ENCODE measurements at regions not wholly inside any gene's neighbourhood (a gene's known extent, or its start where the extent isn't known, plus 50 kb on each side); places are given as distances from the start of the nearest gene placed in this dataset.

- Histone ChIP-seq H3K9me2 (ENCODE audit: insufficient read depth, low read length) (no peaks in the 10 kb centered on the region), H3K79me2 (ENCODE audit: insufficient read depth, low read depth, low read length) (no peaks in the 10 kb centered on the region), H4K20me1 (ENCODE audit: insufficient read depth, low read length) (no peaks in the 10 kb centered on the region), H3K4me3 (ENCODE audit: low read depth, low read length, poor library complexity, severe bottlenecking) (no peak overlapping the region), H3K36me3 (ENCODE audit: insufficient read depth, low read length) (no peaks in the 10 kb centered on the region), H3K4me1 (ENCODE audit: insufficient read depth, low read length, poor library complexity, severe bottlenecking) (no peaks in the 10 kb centered on the region), H2AFZ (ENCODE audit: low read length) (no peak overlapping the region), H3K4me2 (ENCODE audit: low read length) (no peak overlapping the region), H3K27ac (ENCODE audit: low read depth, low read length, poor library complexity, severe bottlenecking) (no peak overlapping the region), H3K9me3 (ENCODE audit: low read length) (no peaks in the 10 kb centered on the region)
- no TSS peak for BruUV-seq (replicated peaks)
- TF ChIP-seq CTCF (conservative IDR thresholded peaks at IDR 0.05; ENCODE audit: low read length) = no peak
- TF ChIP-seq EZH2phosphoT487 (IDR thresholded peaks at IDR 0.05; ENCODE audit: borderline replicate concordance, low read depth, low read length) = no peak
- ChIA-PET CTCF (ENCODE audit: unreplicated experiment) (no interaction called here), POLR2A (no interaction called here)
- intact Hi-C loops (cut with micrococcal nuclease; ENCODE audit: unreplicated experiment) = no loop called here
- DNase-seq (ENCODE audit: low spot score) = no peak
Measured at GRCh38 chr18:53629337-53629736, 595.1 kb downstream of the MBD2 start.

GRCh38 chr18:53625997-53626599, 598.4 kb downstream of the MBD2 start:
- no TSS peak for BruUV-seq (replicated peaks)
- Histone ChIP-seq H3K4me1 (ENCODE audit: insufficient read depth, low read length, poor library complexity, severe bottlenecking) (no peaks in the 10 kb centered on the region), H3K4me2 (ENCODE audit: low read length) (no peak overlapping the region), H3K4me3 (ENCODE audit: low read depth, low read length, poor library complexity, severe bottlenecking) (no peak overlapping the region), H3K36me3 (ENCODE audit: insufficient read depth, low read length) (no peaks in the 10 kb centered on the region), H3K27ac (ENCODE audit: low read depth, low read length, poor library complexity, severe bottlenecking) (no peak overlapping the region), H4K20me1 (ENCODE audit: insufficient read depth, low read length) (no peaks in the 10 kb centered on the region), H3K9me2 (ENCODE audit: insufficient read depth, low read length) (no peaks in the 10 kb centered on the region), H3K9me3 (ENCODE audit: low read length) (no peaks in the 10 kb centered on the region), H3K79me2 (ENCODE audit: insufficient read depth, low read depth, low read length) (no peaks in the 10 kb centered on the region), H2AFZ (ENCODE audit: low read length) (no peak overlapping the region)
- ChIA-PET POLR2A (no interaction called here), CTCF (ENCODE audit: unreplicated experiment) (no interaction called here)
- intact Hi-C loops (cut with micrococcal nuclease; ENCODE audit: unreplicated experiment) = no loop called here
- DNase-seq (ENCODE audit: low spot score) = no peak
- TF ChIP-seq EZH2phosphoT487 (IDR thresholded peaks at IDR 0.05; ENCODE audit: borderline replicate concordance, low read depth, low read length) (no peak), CTCF (conservative IDR thresholded peaks at IDR 0.05; ENCODE audit: low read length) (no peak)

- POLR2A ChIA-PET = no interaction called here
- Histone ChIP-seq H2AFZ (ENCODE audit: low read length) (no peak overlapping the region), H3K4me2 (ENCODE audit: low read length) (no peak overlapping the region), H3K9me2 (ENCODE audit: insufficient read depth, low read length) (no peaks in the 10 kb centered on the region), H3K9me3 (ENCODE audit: low read length) (no peaks in the 10 kb centered on the region), H3K79me2 (ENCODE audit: insufficient read depth, low read depth, low read length) (no peaks in the 10 kb centered on the region), H4K20me1 (ENCODE audit: insufficient read depth, low read length) (no peaks in the 10 kb centered on the region), H3K27ac (ENCODE audit: low read depth, low read length, poor library complexity, severe bottlenecking) (no peak overlapping the region), H3K36me3 (ENCODE audit: insufficient read depth, low read length) (no peaks in the 10 kb centered on the region), H3K4me3 (ENCODE audit: low read depth, low read length, poor library complexity, severe bottlenecking) (no peak overlapping the region), H3K4me1 (ENCODE audit: insufficient read depth, low read length, poor library complexity, severe bottlenecking) (no peaks in the 10 kb centered on the region)
- CTCF ChIA-PET (ENCODE audit: unreplicated experiment) = no interaction called here
- no peak for DNase-seq (ENCODE audit: low spot score)
- BruUV-seq (replicated peaks) = no TSS peak
- TF ChIP-seq EZH2phosphoT487 (IDR thresholded peaks at IDR 0.05; ENCODE audit: borderline replicate concordance, low read depth, low read length) (no peak), CTCF (conservative IDR thresholded peaks at IDR 0.05; ENCODE audit: low read length) (no peak)
- intact Hi-C loops (cut with micrococcal nuclease; ENCODE audit: unreplicated experiment) = no loop called here
Measured at GRCh38 chr18:53610957-53611356, 613.5 kb downstream of the MBD2 start.
